Caco-2 (cell line): ENCODE measurements at regions not wholly inside any gene's neighbourhood (a gene's known extent, or its start where the extent isn't known, plus 50 kb on each side); places are given as distances from the start of the nearest gene placed in this dataset.

ENCODE experiments used
- BruUV-seq: library from RNA; stranded (reverse); fragments of 400-500 nt; replicated peaks from 2 replicates; lab custom pipeline; 2021; lab: Mats Ljungman, UMichigan
- CTCF ChIA-PET: fragments of 300-600 bp; sonication (Branson Sonifier 250); formaldehyde crosslinking; loops from one replicate; lab custom pipeline; 2022; ENCODE audit warnings: antibody characterized with exemption; lab: Charles Lee
- POLR2A ChIA-PET: fragments of 300-600 bp; sonication (Branson Sonifier 250); formaldehyde crosslinking; loops from one replicate; lab custom pipeline; 2022; ENCODE audit warnings: antibody characterized with exemption; lab: Charles Lee
- DNase-seq, 2 experiments: peaks; one replicate each; pipeline versions ENCODE4 v3.0.0 to v3.0.0-alpha.2; 2020 to 2022
- H3K27me3 ChIP-seq: replicated peaks from 2 replicates; pipeline ENCODE4 v1.6.0; 2011; ENCODE audit warnings: low read length; ENCODE audit not compliant: control insufficient read depth, insufficient read depth
- H3K36me3 ChIP-seq: 2 replicates; pipeline ENCODE4 v1.5.1; 2011; ENCODE audit warnings: low read length; ENCODE audit not compliant: control insufficient read depth, insufficient read depth
- H3K4me1 ChIP-seq: fragments of 250-450 bp; sonication (Bioruptor Pico); 2 replicates; pipeline ENCODE4 v1.5.1; 2020; ENCODE audit warnings: mild to moderate bottlenecking
- H3K4me3 ChIP-seq: 2 replicates; pipeline ENCODE4 v1.5.1; 2011; ENCODE audit warnings: low read depth, mild to moderate bottlenecking, control low read depth, low read length
- H3K9me3 ChIP-seq: fragments of 250-450 bp; sonication (Bioruptor Pico); 2 replicates; pipeline ENCODE4 v1.5.1; 2020; ENCODE audit warnings: mild to moderate bottlenecking, moderate library complexity
- H3K27ac Mint-ChIP-seq: one replicate; pipeline ENCODE4 v1.8.0; 2022; ENCODE audit warnings: mixed read lengths; ENCODE audit not compliant: unreplicated experiment
- H3K27me3 Mint-ChIP-seq: one replicate; pipeline ENCODE4 v1.8.0; 2022; ENCODE audit warnings: mixed read lengths; ENCODE audit not compliant: insufficient read depth, unreplicated experiment
- H3K36me3 Mint-ChIP-seq: one replicate; pipeline ENCODE4 v1.8.0; 2022; ENCODE audit warnings: mild to moderate bottlenecking, mixed read lengths; ENCODE audit not compliant: insufficient read depth, unreplicated experiment
- H3K4me1 Mint-ChIP-seq: one replicate; pipeline ENCODE4 v1.8.0; 2022; ENCODE audit warnings: low read depth, mixed read lengths; ENCODE audit not compliant: unreplicated experiment
- H3K4me3 Mint-ChIP-seq: one replicate; pipeline ENCODE4 v1.8.0; 2022; ENCODE audit warnings: mild to moderate bottlenecking, moderate library complexity, mixed read lengths; ENCODE audit not compliant: unreplicated experiment
- H3K9me3 Mint-ChIP-seq: one replicate; pipeline ENCODE4 v1.8.0; 2022; ENCODE audit warnings: mixed read lengths; ENCODE audit not compliant: unreplicated experiment
- CTCF ChIP-seq, 2 experiments: fragments of 200-600 bp in 1 of 2; IDR thresholded peaks; 1 replicate in 1 of 2; 2 replicates in 1 of 2; pipeline versions ENCODE4 v1.5.1 to v1.8.0; 2011 to 2022; ENCODE audit warnings: antibody characterized with exemption in 1 of 2, control low read depth in 1 of 2, inconsistent platforms in 1 of 2, low read depth in 1 of 2, low read length in 1 of 2, mild to moderate bottlenecking in 1 of 2, moderate library complexity in 1 of 2; ENCODE audit not compliant: insufficient read depth in 1 of 2, severe bottlenecking in 1 of 2, unreplicated experiment in 1 of 2
- intact Hi-C: fragments of 100-400 bp; cut with micrococcal nuclease; formaldehyde crosslinking; loops from one replicate; pipeline ENCODE4 v1.10.0; 2022; ENCODE audit not compliant: unreplicated experiment

GRCh38 chr12:66932126-66932525 is 253.2 kb upstream of the GRIP1 start:
- intact Hi-C loops: no loop called here
- CTCF ChIA-PET: no interaction called here
- H3K36me3 Mint-ChIP-seq: no peaks in the 10 kb centered on the region

GRCh38 chr12:66934302-66935062 is 255.6 kb upstream of the GRIP1 start:
- Histone ChIP-seq H3K4me3 (no peak overlapping the region), H3K36me3 (no peaks in the 10 kb centered on the region), H3K4me1 (no peaks in the 10 kb centered on the region), H3K9me3 (no peaks in the 10 kb centered on the region), H3K27me3 (no peaks in the 10 kb centered on the region)
- intact Hi-C loops: no loop called here
- TF ChIP-seq CTCF (IDR thresholded peaks at IDR 0.05; ENCODE audit: insufficient read depth in 1 of 2, low read depth in 1 of 2, low read length in 1 of 2, severe bottlenecking in 1 of 2, unreplicated experiment in 1 of 2): no peak
- Mint-ChIP-seq H3K4me1 (no peaks in the 10 kb centered on the region), H3K27me3 (peaks cover 14% of the 10 kb centered on the region), H3K36me3 (no peaks in the 10 kb centered on the region), H3K9me3 (no peaks in the 10 kb centered on the region), H3K27ac (no peak overlapping the region), H3K4me3 (no peak overlapping the region)
- ChIA-PET POLR2A (no interaction called here), CTCF (no interaction called here)
- BruUV-seq: no TSS peak
- no peak for DNase-seq

More at GRCh38 chr12:66932126-66932525, 253.2 kb upstream of the GRIP1 start:
- no peak for TF ChIP-seq CTCF (IDR thresholded peaks at IDR 0.05; ENCODE audit: insufficient read depth in 1 of 2, low read depth in 1 of 2, low read length in 1 of 2, severe bottlenecking in 1 of 2, unreplicated experiment in 1 of 2)
- no peak for DNase-seq
- no peaks in the 10 kb centered on the region for H3K27me3 ChIP-seq
- BruUV-seq: no TSS peak
- H3K9me3 Mint-ChIP-seq: no peaks in the 10 kb centered on the region
- H3K27ac Mint-ChIP-seq: no peak overlapping the region
- no peak overlapping the region for H3K4me3 Mint-ChIP-seq
- H3K4me1 ChIP-seq: no peaks in the 10 kb centered on the region
- H3K4me3 ChIP-seq: no peak overlapping the region
- no peaks in the 10 kb centered on the region for H3K9me3 ChIP-seq
- H3K36me3 ChIP-seq: no peaks in the 10 kb centered on the region
- POLR2A ChIA-PET: no interaction called here
- no peaks in the 10 kb centered on the region for H3K4me1 Mint-ChIP-seq
- peaks cover 8% of the 10 kb centered on the region for H3K27me3 Mint-ChIP-seq

- no peaks in the 10 kb centered on the region for H3K9me3 Mint-ChIP-seq
- H3K4me3 ChIP-seq: no peak overlapping the region
- no peak for TF ChIP-seq CTCF (IDR thresholded peaks at IDR 0.05; ENCODE audit: insufficient read depth in 1 of 2, low read depth in 1 of 2, low read length in 1 of 2, severe bottlenecking in 1 of 2, unreplicated experiment in 1 of 2)
- H3K27me3 ChIP-seq: no peaks in the 10 kb centered on the region
- no TSS peak for BruUV-seq
- H3K9me3 ChIP-seq: no peaks in the 10 kb centered on the region
- H3K4me1 ChIP-seq: no peaks in the 10 kb centered on the region
- H3K4me3 Mint-ChIP-seq: no peak overlapping the region
- intact Hi-C loops: no loop called here
- no peaks in the 10 kb centered on the region for H3K36me3 ChIP-seq
- CTCF ChIA-PET: no interaction called here
- POLR2A ChIA-PET: no interaction called here
- H3K4me1 Mint-ChIP-seq: no peaks in the 10 kb centered on the region
- no peak overlapping the region for H3K27ac Mint-ChIP-seq
- DNase-seq: no peak
- no peaks in the 10 kb centered on the region for H3K36me3 Mint-ChIP-seq
- H3K27me3 Mint-ChIP-seq: peaks cover 12% of the 10 kb centered on the region
Measured at GRCh38 chr12:66941150-66941549, 262.3 kb upstream of the GRIP1 start.
